ENCODE measurements at regions not wholly inside any gene's neighbourhood (a gene's known extent, or its start where the extent isn't known, plus 50 kb on each side); places are given as distances from the start of the nearest gene placed in this dataset.
"Not testable (repeated sequence)": the region's sequence is repeated elsewhere in the genome, so short reads cannot be mapped to it uniquely, and the experiment has no call there.

GRCh38 chr7:98735801-98736200 lies 118.7 kb downstream of the NPTX2 start:
- CTCF ChIA-PET = no interaction called here
- intact Hi-C loops (cut with micrococcal nuclease; ENCODE audit: unreplicated experiment) = no loop called here
- Histone ChIP-seq H3K27ac (ENCODE audit: low read depth, low read length, poor library complexity, severe bottlenecking) (no peak overlapping the region), H3K4me1 (ENCODE audit: insufficient read depth, low read length, poor library complexity, severe bottlenecking) (no peaks in the 10 kb centered on the region), H3K36me3 (ENCODE audit: insufficient read depth, low read length, poor library complexity, severe bottlenecking) (no peaks in the 10 kb centered on the region), H3K9me3 (ENCODE audit: low read depth, low read length, poor library complexity, severe bottlenecking) (no peaks in the 10 kb centered on the region), H3K4me3 (ENCODE audit: low read depth, low read length, poor library complexity, severe bottlenecking) (no peak overlapping the region), H3K27me3 (replicated peaks; ENCODE audit: insufficient read depth, low read depth, low read length, poor library complexity) (no peaks in the 10 kb centered on the region)
- POLR2A ChIA-PET (ENCODE audit: low non-redundant PET) = no interaction called here
- DNase-seq (ENCODE audit: low spot score) = no peak
- BruUV-seq (replicated peaks) = no TSS peak
- TF ChIP-seq EZH2 (IDR thresholded peaks at IDR 0.05; ENCODE audit: borderline replicate concordance, low read depth, low read length, poor library complexity, severe bottlenecking) = no peak
- TF ChIP-seq, protein P1, sequence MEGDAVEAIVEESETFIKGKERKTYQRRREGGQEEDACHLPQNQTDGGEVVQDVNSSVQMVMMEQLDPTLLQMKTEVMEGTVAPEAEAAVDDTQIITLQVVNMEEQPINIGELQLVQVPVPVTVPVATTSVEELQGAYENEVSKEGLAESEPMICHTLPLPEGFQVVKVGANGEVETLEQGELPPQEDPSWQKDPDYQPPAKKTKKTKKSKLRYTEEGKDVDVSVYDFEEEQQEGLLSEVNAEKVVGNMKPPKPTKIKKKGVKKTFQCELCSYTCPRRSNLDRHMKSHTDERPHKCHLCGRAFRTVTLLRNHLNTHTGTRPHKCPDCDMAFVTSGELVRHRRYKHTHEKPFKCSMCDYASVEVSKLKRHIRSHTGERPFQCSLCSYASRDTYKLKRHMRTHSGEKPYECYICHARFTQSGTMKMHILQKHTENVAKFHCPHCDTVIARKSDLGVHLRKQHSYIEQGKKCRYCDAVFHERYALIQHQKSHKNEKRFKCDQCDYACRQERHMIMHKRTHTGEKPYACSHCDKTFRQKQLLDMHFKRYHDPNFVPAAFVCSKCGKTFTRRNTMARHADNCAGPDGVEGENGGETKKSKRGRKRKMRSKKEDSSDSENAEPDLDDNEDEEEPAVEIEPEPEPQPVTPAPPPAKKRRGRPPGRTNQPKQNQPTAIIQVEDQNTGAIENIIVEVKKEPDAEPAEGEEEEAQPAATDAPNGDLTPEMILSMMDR (conservative IDR thresholded peaks at IDR 0.05; ENCODE audit: low read depth, low read length) = no peak

DNA sequence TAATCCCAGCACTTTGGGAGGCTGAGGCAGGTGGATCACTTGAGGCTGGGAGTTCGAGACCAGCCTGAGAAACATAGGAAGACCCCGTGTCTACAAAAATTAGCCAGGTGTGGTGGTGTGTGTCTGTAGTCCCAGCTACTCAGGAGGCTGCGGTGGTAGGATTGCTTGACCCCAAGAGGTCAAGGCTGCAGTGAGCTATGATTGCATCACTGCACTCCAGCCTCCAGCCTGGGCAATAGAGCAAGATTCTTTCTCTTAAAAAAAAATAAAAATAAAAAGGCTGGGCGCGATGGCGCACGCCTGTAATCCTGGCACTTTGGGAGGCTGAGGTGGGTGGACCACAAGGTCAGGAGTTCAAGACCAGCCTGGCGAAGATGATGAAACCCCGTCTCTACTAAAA lies 119.4 kb downstream of the NPTX2 start:
- H3K4me1 ChIP-seq (ENCODE audit: insufficient read depth, low read length, poor library complexity, severe bottlenecking); H3K36me3 ChIP-seq (ENCODE audit: insufficient read depth, low read length, poor library complexity, severe bottlenecking); H3K27ac ChIP-seq (ENCODE audit: low read depth, low read length, poor library complexity, severe bottlenecking); CTCF ChIA-PET; POLR2A ChIA-PET (ENCODE audit: low non-redundant PET); intact Hi-C loops (cut with micrococcal nuclease; ENCODE audit: unreplicated experiment); H3K27me3 ChIP-seq (replicated peaks; ENCODE audit: insufficient read depth, low read depth, low read length, poor library complexity); BruUV-seq (replicated peaks); H3K9me3 ChIP-seq (ENCODE audit: low read depth, low read length, poor library complexity, severe bottlenecking); DNase-seq (ENCODE audit: low spot score); H3K4me3 ChIP-seq (ENCODE audit: low read depth, low read length, poor library complexity, severe bottlenecking): not testable (repeated sequence)

DNA sequence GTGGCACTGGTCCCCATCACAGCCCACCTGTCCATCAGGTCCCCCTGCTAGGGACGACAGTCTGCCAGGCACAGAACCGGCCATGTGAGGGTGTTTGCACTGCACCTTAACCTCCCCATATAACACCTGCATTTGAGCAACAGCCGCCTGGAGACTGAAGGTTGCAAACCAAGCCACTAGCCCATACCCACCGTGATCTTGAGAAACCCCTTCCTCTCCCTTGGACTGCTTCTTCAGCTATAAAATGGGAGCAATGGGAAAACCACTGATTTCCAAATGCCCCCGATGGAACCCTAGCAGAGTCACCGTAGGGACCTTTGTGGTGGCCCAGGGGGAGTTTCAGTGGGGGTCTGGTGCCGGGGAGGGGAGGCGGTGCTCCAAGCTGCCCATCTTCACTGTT lies 120.1 kb downstream of the NPTX2 start:
- DNase-seq (ENCODE audit: low spot score) = no peak
- no peaks in the 10 kb centered on the region for H3K4me1 ChIP-seq (ENCODE audit: insufficient read depth, low read length, poor library complexity, severe bottlenecking)
- no peaks in the 10 kb centered on the region for H3K36me3 ChIP-seq (ENCODE audit: insufficient read depth, low read length, poor library complexity, severe bottlenecking)
- H3K27ac ChIP-seq (ENCODE audit: low read depth, low read length, poor library complexity, severe bottlenecking) = no peak overlapping the region
- H3K4me3 ChIP-seq (ENCODE audit: low read depth, low read length, poor library complexity, severe bottlenecking) = no peak overlapping the region
- CTCF ChIA-PET = no interaction called here
- H3K27me3 ChIP-seq (replicated peaks; ENCODE audit: insufficient read depth, low read depth, low read length, poor library complexity) = no peaks in the 10 kb centered on the region
- intact Hi-C loops (cut with micrococcal nuclease; ENCODE audit: unreplicated experiment) = no loop called here
- BruUV-seq (replicated peaks) = no TSS peak
- POLR2A ChIA-PET (ENCODE audit: low non-redundant PET) = no interaction called here
- H3K9me3 ChIP-seq (ENCODE audit: low read depth, low read length, poor library complexity, severe bottlenecking) = no peaks in the 10 kb centered on the region
- no peak for TF ChIP-seq EZH2 (IDR thresholded peaks at IDR 0.05; ENCODE audit: borderline replicate concordance, low read depth, low read length, poor library complexity, severe bottlenecking)
- TF ChIP-seq, protein P1 (conservative IDR thresholded peaks at IDR 0.05; ENCODE audit: low read depth, low read length) = no peak

DNA sequence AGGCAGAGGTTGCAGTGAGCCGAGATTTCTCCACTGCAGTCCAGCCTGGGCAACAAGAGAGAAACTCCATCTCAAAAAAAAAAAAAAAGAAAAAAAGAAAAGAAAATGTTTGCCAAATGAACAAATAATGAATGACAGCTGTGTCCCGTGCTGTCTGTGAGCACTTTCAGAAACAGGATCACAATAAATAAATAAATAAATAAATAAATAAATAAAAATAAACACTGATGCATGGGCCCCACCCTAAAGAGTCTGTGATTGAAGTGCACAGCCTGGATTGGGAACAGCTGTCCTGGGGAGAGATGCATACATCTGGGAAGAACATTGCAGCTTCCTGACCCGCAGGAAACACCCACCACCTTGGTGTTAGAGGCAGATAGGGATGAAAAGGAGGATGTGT lies 123.6 kb downstream of the NPTX2 start:
- Histone ChIP-seq H3K9me3 (ENCODE audit: low read depth, low read length, poor library complexity, severe bottlenecking) (no peaks in the 10 kb centered on the region), H3K4me3 (ENCODE audit: low read depth, low read length, poor library complexity, severe bottlenecking) (no peak overlapping the region), H3K36me3 (ENCODE audit: insufficient read depth, low read length, poor library complexity, severe bottlenecking) (no peaks in the 10 kb centered on the region), H3K27ac (ENCODE audit: low read depth, low read length, poor library complexity, severe bottlenecking) (no peak overlapping the region), H3K4me1 (ENCODE audit: insufficient read depth, low read length, poor library complexity, severe bottlenecking) (no peaks in the 10 kb centered on the region), H3K27me3 (replicated peaks; ENCODE audit: insufficient read depth, low read depth, low read length, poor library complexity) (no peaks in the 10 kb centered on the region)
- no peak for DNase-seq (ENCODE audit: low spot score)
- intact Hi-C loops (cut with micrococcal nuclease; ENCODE audit: unreplicated experiment) = loop anchor here (10.0 kb wide), 1 partner anchor 446 kb away; no protein-coding TSS in a partner anchor
- CTCF ChIA-PET = no interaction called here
- POLR2A ChIA-PET (ENCODE audit: low non-redundant PET) = no interaction called here
- no TSS peak for BruUV-seq (replicated peaks)
- TF ChIP-seq, protein P1 (conservative IDR thresholded peaks at IDR 0.05; ENCODE audit: low read depth, low read length) = no peak
- TF ChIP-seq EZH2 (IDR thresholded peaks at IDR 0.05; ENCODE audit: borderline replicate concordance, low read depth, low read length, poor library complexity, severe bottlenecking) = no peak

Measured in A673 (cell line).